ENCODE measurements at regions not wholly inside any gene's neighbourhood (a gene's known extent, or its start where the extent isn't known, plus 50 kb on each side); places are given as distances from the start of the nearest gene placed in this dataset.

DNA sequence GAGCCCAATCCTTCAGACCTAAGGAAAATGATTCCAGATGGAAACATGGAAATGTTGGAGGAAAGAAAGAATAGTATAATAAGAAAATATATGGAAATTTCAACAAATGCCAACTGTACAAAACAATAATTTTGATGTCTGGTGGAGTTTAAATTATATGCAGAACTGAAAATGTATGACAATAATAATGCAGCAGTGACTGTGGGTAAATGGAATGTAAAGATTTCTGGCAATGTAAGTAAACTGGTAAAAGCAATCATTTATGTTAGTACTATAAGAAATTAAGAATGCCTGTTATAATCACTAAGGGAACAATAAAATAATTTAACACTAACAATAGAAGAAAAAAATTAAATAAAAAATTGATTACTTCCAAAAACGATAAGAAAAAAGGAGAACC, 89.0 kb downstream of the EDN1 start:
- Histone ChIP-seq H3F3A (ENCODE audit: insufficient read depth, low read length, poor library complexity, severe bottlenecking) (no peaks in the 10 kb centered on the region), H3K9ac (ENCODE audit: low read length) (no peak overlapping the region), H3K27ac (ENCODE audit: low read length) (no peak overlapping the region), H3K4me3 (ENCODE audit: low read length) (no peak overlapping the region), H3K4me2 (ENCODE audit: low read length) (no peak overlapping the region), H4K20me1 (ENCODE audit: insufficient read depth) (no peaks in the 10 kb centered on the region), H2AFZ (ENCODE audit: low read depth, low read length) (no peak overlapping the region), H3K9me3 (ENCODE audit: low read length) (no peaks in the 10 kb centered on the region), H3K27me3 (ENCODE audit: insufficient read depth, low read depth, low read length) (no peaks in the 10 kb centered on the region), H3K36me3 (ENCODE audit: insufficient read depth, low read length) (no peaks in the 10 kb centered on the region), H3K9me2 (ENCODE audit: insufficient read depth, low read length) (no peaks in the 10 kb centered on the region), H3K79me2 (replicated peaks; ENCODE audit: insufficient read depth, low read length) (no peaks in the 10 kb centered on the region)
- TF ChIP-seq SMC3 (conservative IDR thresholded peaks at IDR 0.05; ENCODE audit: poor library complexity) (no peak), RAD21 (conservative IDR thresholded peaks at IDR 0.05) (no peak), POLR2AphosphoS5 (IDR thresholded peaks at IDR 0.05) (no peak), EP300 (conservative IDR thresholded peaks at IDR 0.05; ENCODE audit: poor library complexity, severe bottlenecking) (no peak), EZH2 (IDR thresholded peaks at IDR 0.05; ENCODE audit: borderline replicate concordance, insufficient read depth, low read length, poor library complexity, severe bottlenecking) (no peak), TAF1 (IDR thresholded peaks at IDR 0.05; ENCODE audit: low read depth) (no peak), MXI1 (conservative IDR thresholded peaks at IDR 0.05; ENCODE audit: poor library complexity, severe bottlenecking) (no peak)
- TF ChIP-seq, protein P1, sequence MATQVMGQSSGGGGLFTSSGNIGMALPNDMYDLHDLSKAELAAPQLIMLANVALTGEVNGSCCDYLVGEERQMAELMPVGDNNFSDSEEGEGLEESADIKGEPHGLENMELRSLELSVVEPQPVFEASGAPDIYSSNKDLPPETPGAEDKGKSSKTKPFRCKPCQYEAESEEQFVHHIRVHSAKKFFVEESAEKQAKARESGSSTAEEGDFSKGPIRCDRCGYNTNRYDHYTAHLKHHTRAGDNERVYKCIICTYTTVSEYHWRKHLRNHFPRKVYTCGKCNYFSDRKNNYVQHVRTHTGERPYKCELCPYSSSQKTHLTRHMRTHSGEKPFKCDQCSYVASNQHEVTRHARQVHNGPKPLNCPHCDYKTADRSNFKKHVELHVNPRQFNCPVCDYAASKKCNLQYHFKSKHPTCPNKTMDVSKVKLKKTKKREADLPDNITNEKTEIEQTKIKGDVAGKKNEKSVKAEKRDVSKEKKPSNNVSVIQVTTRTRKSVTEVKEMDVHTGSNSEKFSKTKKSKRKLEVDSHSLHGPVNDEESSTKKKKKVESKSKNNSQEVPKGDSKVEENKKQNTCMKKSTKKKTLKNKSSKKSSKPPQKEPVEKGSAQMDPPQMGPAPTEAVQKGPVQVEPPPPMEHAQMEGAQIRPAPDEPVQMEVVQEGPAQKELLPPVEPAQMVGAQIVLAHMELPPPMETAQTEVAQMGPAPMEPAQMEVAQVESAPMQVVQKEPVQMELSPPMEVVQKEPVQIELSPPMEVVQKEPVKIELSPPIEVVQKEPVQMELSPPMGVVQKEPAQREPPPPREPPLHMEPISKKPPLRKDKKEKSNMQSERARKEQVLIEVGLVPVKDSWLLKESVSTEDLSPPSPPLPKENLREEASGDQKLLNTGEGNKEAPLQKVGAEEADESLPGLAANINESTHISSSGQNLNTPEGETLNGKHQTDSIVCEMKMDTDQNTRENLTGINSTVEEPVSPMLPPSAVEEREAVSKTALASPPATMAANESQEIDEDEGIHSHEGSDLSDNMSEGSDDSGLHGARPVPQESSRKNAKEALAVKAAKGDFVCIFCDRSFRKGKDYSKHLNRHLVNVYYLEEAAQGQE (IDR thresholded peaks at IDR 0.05; ENCODE audit: borderline replicate concordance), result no peak
- TF ChIP-seq, protein P2, sequence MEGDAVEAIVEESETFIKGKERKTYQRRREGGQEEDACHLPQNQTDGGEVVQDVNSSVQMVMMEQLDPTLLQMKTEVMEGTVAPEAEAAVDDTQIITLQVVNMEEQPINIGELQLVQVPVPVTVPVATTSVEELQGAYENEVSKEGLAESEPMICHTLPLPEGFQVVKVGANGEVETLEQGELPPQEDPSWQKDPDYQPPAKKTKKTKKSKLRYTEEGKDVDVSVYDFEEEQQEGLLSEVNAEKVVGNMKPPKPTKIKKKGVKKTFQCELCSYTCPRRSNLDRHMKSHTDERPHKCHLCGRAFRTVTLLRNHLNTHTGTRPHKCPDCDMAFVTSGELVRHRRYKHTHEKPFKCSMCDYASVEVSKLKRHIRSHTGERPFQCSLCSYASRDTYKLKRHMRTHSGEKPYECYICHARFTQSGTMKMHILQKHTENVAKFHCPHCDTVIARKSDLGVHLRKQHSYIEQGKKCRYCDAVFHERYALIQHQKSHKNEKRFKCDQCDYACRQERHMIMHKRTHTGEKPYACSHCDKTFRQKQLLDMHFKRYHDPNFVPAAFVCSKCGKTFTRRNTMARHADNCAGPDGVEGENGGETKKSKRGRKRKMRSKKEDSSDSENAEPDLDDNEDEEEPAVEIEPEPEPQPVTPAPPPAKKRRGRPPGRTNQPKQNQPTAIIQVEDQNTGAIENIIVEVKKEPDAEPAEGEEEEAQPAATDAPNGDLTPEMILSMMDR (IDR thresholded peaks at IDR 0.05; ENCODE audit: poor library complexity, severe bottlenecking), result no peak

DNA sequence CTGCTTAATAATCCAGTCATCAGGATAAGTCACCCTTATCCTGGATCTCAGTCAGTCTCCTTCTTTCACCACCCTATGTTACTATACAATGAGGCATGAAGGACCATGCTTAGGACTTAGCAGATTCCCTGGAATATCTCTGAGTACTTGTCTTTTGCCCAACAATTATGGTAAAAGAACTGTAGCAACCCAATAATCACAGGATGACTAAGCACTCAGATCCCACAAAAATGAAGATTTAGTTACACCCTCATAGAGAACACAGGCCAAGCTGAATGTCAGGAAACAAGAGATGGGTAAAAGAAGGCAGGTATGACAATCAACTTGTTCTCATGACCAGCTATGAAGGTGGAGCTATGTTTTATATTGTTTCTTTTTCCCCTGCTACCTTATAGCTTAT, 91.4 kb downstream of the EDN1 start:
- Histone ChIP-seq H3K9me2 (ENCODE audit: insufficient read depth, low read length) (no peaks in the 10 kb centered on the region), H2AFZ (ENCODE audit: low read depth, low read length) (no peak overlapping the region), H3K27ac (ENCODE audit: low read length) (no peak overlapping the region), H3K4me2 (ENCODE audit: low read length) (no peak overlapping the region), H3F3A (ENCODE audit: insufficient read depth, low read length, poor library complexity, severe bottlenecking) (no peaks in the 10 kb centered on the region), H3K79me2 (replicated peaks; ENCODE audit: insufficient read depth, low read length) (no peaks in the 10 kb centered on the region), H3K27me3 (ENCODE audit: insufficient read depth, low read depth, low read length) (no peaks in the 10 kb centered on the region), H3K9ac (ENCODE audit: low read length) (no peak overlapping the region), H4K20me1 (ENCODE audit: insufficient read depth) (no peaks in the 10 kb centered on the region), H3K4me3 (ENCODE audit: low read length) (no peak overlapping the region), H3K9me3 (ENCODE audit: low read length) (no peaks in the 10 kb centered on the region), H3K36me3 (ENCODE audit: insufficient read depth, low read length) (no peaks in the 10 kb centered on the region)
- TF ChIP-seq TAF1 (IDR thresholded peaks at IDR 0.05; ENCODE audit: low read depth) (no peak), POLR2AphosphoS5 (IDR thresholded peaks at IDR 0.05) (no peak), EZH2 (IDR thresholded peaks at IDR 0.05; ENCODE audit: borderline replicate concordance, insufficient read depth, low read length, poor library complexity, severe bottlenecking) (no peak), RAD21 (conservative IDR thresholded peaks at IDR 0.05) (no peak), MXI1 (conservative IDR thresholded peaks at IDR 0.05; ENCODE audit: poor library complexity, severe bottlenecking) (no peak), EP300 (conservative IDR thresholded peaks at IDR 0.05; ENCODE audit: poor library complexity, severe bottlenecking) (no peak), SMC3 (conservative IDR thresholded peaks at IDR 0.05; ENCODE audit: poor library complexity) (no peak)
- TF ChIP-seq, protein P2 (IDR thresholded peaks at IDR 0.05; ENCODE audit: poor library complexity, severe bottlenecking), result no peak
- TF ChIP-seq, protein P1 (IDR thresholded peaks at IDR 0.05; ENCODE audit: borderline replicate concordance), result no peak
